Vagina (tissue), 2 donors: ENCODE measurements at regions not wholly inside any gene's neighbourhood (a gene's known extent, or its start where the extent isn't known, plus 50 kb on each side); places are given as distances from the start of the nearest gene placed in this dataset.
"Not testable (repeated sequence)": the region's sequence is repeated elsewhere in the genome, so short reads cannot be mapped to it uniquely, and the experiment has no call there.

Experiments used
- CTCF ChIP-seq, 3 experiments: fragments of 450-650 bp in 2 of 3; fragments of 200-600 bp in 1 of 3; sonication (generic) in 1 of 3; IDR thresholded peaks; one replicate each; pipeline ENCODE4 v1.5.1; 2017 to 2019; ENCODE audit warnings: antibody characterized with exemption in 3 of 3, mild to moderate bottlenecking in 2 of 3, moderate library complexity in 2 of 3
- POLR2AphosphoS5 ChIP-seq, 2 donors: sonication (generic); formaldehyde crosslinking; IDR thresholded peaks; one replicate each; pipeline ENCODE4 v1.9.0; 2017; ENCODE audit warnings: antibody characterized with exemption in 2 of 2, mild to moderate bottlenecking in 2 of 2, low read depth in 1 of 2; ENCODE audit not compliant: insufficient read depth in 1 of 2

GRCh38 chr2:95725191-95725590 is 133.4 kb downstream of the TRIM43 start:
- TF ChIP-seq CTCF (IDR thresholded peaks at IDR 0.05); POLR2AphosphoS5 (IDR thresholded peaks at IDR 0.05; ENCODE audit: insufficient read depth in 1 of 2, low read depth in 1 of 2): not testable (repeated sequence)
